Thyroid gland (tissue), 4 donors: ENCODE measurements at regions not wholly inside any gene's neighbourhood (a gene's known extent, or its start where the extent isn't known, plus 50 kb on each side); places are given as distances from the start of the nearest gene placed in this dataset.

Experiments used
- DNase-seq, 2 donors: peaks; one replicate each; pipeline ENCODE4 v3.0.0-alpha.2; 2019
- H3K27ac ChIP-seq, 3 donors: fragments of 200-600 bp; sonication (generic); 1 replicate in 2 of 3; 2 replicates in 1 of 3; pipeline ENCODE4 v1.5.1; 2016 to 2019; ENCODE audit warnings: mild to moderate bottlenecking in 1 of 3, moderate library complexity in 1 of 3
- H3K27me3 ChIP-seq: fragments of 200-600 bp; sonication (generic); one replicate; pipeline ENCODE4 v1.5.1; 2019
- H3K36me3 ChIP-seq, 2 donors: fragments of 200-600 bp; sonication (generic); one replicate each; pipeline ENCODE4 v1.5.1; 2016 to 2019
- H3K4me1 ChIP-seq, 2 donors: fragments of 200-600 bp; sonication (generic); one replicate each; pipeline ENCODE4 v1.5.1; 2017 to 2019
- H3K4me3 ChIP-seq, 3 donors: fragments of 200-600 bp; sonication (generic); replicated peaks in 1 of 3; 1 replicate in 2 of 3; 2 replicates in 1 of 3; pipeline ENCODE4 v1.5.1; 2016; ENCODE audit warnings: mild to moderate bottlenecking in 1 of 3
- H3K9me3 ChIP-seq: fragments of 200-600 bp; sonication (generic); one replicate; pipeline ENCODE4 v1.5.1; 2017
- POLR2A ChIP-seq, 2 donors: fragments of 450-650 bp; IDR thresholded peaks; one replicate each; pipeline ENCODE4 v1.6.1; 2017; ENCODE audit warnings: antibody characterized with exemption in 2 of 2, mild to moderate bottlenecking in 2 of 2, moderate library complexity in 1 of 2
- WGBS, 2 donors: methylation state at CpG; one replicate each; pipeline ENCODE4 v1.1.5; 2017; 5-methylcytosine and 5-hydroxymethylcytosine counted together
- intact Hi-C: fragments of 100-400 bp; cut with DNase I; formaldehyde crosslinking; loops from one replicate; pipeline ENCODE4 v1.15.1; 2023
- TF ChIP-seq, protein P1 (sequence below), 6 experiments: fragments of 200-600 bp in 3 of 6; fragments of 450-650 bp in 3 of 6; sonication (generic) in 3 of 6; IDR thresholded peaks; one replicate each; pipeline ENCODE4 v1.5.1; 2016 to 2019; ENCODE audit warnings: antibody characterized with exemption in 6 of 6, mild to moderate bottlenecking in 2 of 6, inconsistent platforms in 1 of 6, moderate library complexity in 1 of 6

- peaks cover 7 to 16% of the 10 kb centered on the region in 2 donors for H3K36me3 ChIP-seq
- no peak for TF ChIP-seq POLR2A (IDR thresholded peaks at IDR 0.05)
- no peaks in the 10 kb centered on the region for H3K27me3 ChIP-seq
- DNase-seq, result no peak
- intact Hi-C loops, result no loop called here
- H3K4me3 ChIP-seq, result no peak overlapping the region
- no peaks in the 10 kb centered on the region for H3K9me3 ChIP-seq
- H3K27ac ChIP-seq, result no peak overlapping the region
- no peaks in the 10 kb centered on the region for H3K4me1 ChIP-seq
Measured at GRCh38 chr15:62715946-62716345, 326.6 kb upstream of the TPM1 start.

GRCh38 chr15:62717496-62717895 lies 325.1 kb upstream of the TPM1 start:
- whole genome bisulfite sequencing, 2 donors, result 82 to 89% methylated on average over 6 of the region's 6 CpGs
- Histone ChIP-seq H3K4me3 (no peak overlapping the region), H3K36me3 (peaks cover 7 to 16% of the 10 kb centered on the region in 2 donors), H3K27me3 (no peaks in the 10 kb centered on the region), H3K4me1 (no peaks in the 10 kb centered on the region), H3K27ac (no peak overlapping the region), H3K9me3 (no peaks in the 10 kb centered on the region)
- intact Hi-C loops, result no loop called here
- no peak for DNase-seq
- TF ChIP-seq POLR2A (IDR thresholded peaks at IDR 0.05), result no peak
- TF ChIP-seq, protein P1, sequence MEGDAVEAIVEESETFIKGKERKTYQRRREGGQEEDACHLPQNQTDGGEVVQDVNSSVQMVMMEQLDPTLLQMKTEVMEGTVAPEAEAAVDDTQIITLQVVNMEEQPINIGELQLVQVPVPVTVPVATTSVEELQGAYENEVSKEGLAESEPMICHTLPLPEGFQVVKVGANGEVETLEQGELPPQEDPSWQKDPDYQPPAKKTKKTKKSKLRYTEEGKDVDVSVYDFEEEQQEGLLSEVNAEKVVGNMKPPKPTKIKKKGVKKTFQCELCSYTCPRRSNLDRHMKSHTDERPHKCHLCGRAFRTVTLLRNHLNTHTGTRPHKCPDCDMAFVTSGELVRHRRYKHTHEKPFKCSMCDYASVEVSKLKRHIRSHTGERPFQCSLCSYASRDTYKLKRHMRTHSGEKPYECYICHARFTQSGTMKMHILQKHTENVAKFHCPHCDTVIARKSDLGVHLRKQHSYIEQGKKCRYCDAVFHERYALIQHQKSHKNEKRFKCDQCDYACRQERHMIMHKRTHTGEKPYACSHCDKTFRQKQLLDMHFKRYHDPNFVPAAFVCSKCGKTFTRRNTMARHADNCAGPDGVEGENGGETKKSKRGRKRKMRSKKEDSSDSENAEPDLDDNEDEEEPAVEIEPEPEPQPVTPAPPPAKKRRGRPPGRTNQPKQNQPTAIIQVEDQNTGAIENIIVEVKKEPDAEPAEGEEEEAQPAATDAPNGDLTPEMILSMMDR (IDR thresholded peaks at IDR 0.05), result no peak

DNA sequence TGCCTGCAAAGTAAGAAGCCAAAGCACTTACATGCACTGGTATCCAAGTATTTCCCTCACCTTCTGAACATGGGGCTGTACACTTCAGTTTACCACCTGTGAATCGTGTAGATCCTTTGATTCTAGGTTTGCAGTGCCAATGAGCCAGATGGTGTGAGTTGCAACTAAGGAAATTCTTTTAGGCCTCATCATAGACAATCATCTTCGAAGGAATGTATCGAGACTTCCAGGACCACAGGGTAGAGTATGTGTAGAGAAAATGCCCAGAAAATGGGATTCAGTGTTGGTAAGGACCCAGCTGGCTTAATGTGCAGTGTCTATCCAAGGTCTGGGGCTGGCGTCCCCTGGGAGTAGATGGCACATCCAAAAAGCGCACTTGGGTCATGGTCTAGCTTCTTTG lies 323.2 kb upstream of the TPM1 start:
- TF ChIP-seq, protein P1 (IDR thresholded peaks at IDR 0.05), result no peak
- TF ChIP-seq POLR2A (IDR thresholded peaks at IDR 0.05), result no peak
- Histone ChIP-seq H3K4me3 (no peak overlapping the region), H3K4me1 (no peaks in the 10 kb centered on the region), H3K36me3 (peaks cover 7 to 16% of the 10 kb centered on the region in 2 donors), H3K9me3 (no peaks in the 10 kb centered on the region), H3K27ac (no peak overlapping the region), H3K27me3 (no peaks in the 10 kb centered on the region)
- WGBS, 2 donors, result 94 to 98% methylated on average over 5 of the region's 5 CpGs
- DNase-seq, result no peak
- intact Hi-C loops, result no loop called here

GRCh38 chr15:62722237-62722636 lies 320.3 kb upstream of the TPM1 start:
- no peak overlapping the region for H3K27ac ChIP-seq
- no peak for TF ChIP-seq POLR2A (IDR thresholded peaks at IDR 0.05)
- TF ChIP-seq, protein P1 (IDR thresholded peaks at IDR 0.05), result no peak
- intact Hi-C loops, result no loop called here
- no peaks in the 10 kb centered on the region for H3K4me1 ChIP-seq
- H3K9me3 ChIP-seq, result no peaks in the 10 kb centered on the region
- DNase-seq, result no peak
- WGBS, 2 donors, result 95 to 97% methylated on average over 9 of the region's 9 CpGs
- peaks cover 7 to 18% of the 10 kb centered on the region in 2 donors for H3K36me3 ChIP-seq
- no peak overlapping the region for H3K4me3 ChIP-seq
- no peaks in the 10 kb centered on the region for H3K27me3 ChIP-seq

DNA sequence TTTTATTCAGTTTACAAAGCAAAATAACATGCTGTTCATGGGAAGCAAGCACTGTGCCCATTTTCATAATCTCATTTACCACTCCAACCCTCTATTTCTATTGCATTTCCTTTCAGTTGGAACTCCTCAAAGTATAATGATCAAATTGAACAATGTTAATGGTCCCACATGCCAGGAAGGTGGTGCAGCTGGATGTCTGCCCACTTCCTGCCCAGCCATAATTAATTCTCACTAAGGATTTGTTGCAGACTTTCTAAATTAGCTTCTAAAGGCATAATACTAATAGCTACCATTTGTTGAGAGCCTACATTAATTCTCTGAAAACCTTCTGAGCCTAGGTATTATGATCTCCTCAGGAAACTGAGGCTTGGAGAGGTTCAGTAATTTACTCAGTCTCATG lies 316.1 kb upstream of the TPM1 start:
- no peak for DNase-seq
- H3K9me3 ChIP-seq, result no peaks in the 10 kb centered on the region
- no peaks in the 10 kb centered on the region for H3K27me3 ChIP-seq
- TF ChIP-seq, protein P1 (IDR thresholded peaks at IDR 0.05), result no peak
- no peak for TF ChIP-seq POLR2A (IDR thresholded peaks at IDR 0.05)
- peaks cover 0 to 6% of the 10 kb centered on the region in 2 donors for H3K36me3 ChIP-seq
- no peaks in the 10 kb centered on the region for H3K4me1 ChIP-seq
- intact Hi-C loops, result no loop called here
- no peak overlapping the region for H3K4me3 ChIP-seq
- H3K27ac ChIP-seq, result no peak overlapping the region

DNA sequence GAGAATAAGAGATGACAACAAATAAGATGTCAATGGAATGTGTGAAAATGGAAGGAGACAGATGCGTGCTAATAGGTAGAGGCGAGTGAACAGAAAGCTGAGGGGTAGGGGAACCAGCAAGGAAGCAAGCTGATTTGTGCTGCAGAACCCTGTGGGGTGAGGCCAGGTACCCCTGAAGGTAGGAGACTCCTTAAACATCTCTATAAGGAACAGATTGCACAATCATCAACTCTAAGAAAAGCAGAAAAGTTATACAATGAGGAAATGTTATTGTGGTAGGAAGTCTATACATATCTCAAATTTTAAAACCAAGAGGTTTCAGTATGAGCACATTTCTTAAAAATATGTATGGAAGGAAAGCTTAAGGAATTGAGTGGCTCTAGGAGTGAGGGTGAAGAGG lies 315.0 kb upstream of the TPM1 start:
- peaks cover 0 to 6% of the 10 kb centered on the region in 2 donors for H3K36me3 ChIP-seq
- H3K4me1 ChIP-seq, result no peaks in the 10 kb centered on the region
- no peak overlapping the region for H3K4me3 ChIP-seq
- no peaks in the 10 kb centered on the region for H3K9me3 ChIP-seq
- intact Hi-C loops, result no loop called here
- TF ChIP-seq, protein P1 (IDR thresholded peaks at IDR 0.05), result no peak
- no peak for TF ChIP-seq POLR2A (IDR thresholded peaks at IDR 0.05)
- DNase-seq, result no peak
- H3K27ac ChIP-seq, result no peak overlapping the region
- no peaks in the 10 kb centered on the region for H3K27me3 ChIP-seq
- 96 to 97% methylated on average over 2 of the region's 2 CpGs for WGBS, 2 donors
